B cell (primary cell): ENCODE measurements at regions not wholly inside any gene's neighbourhood (a gene's known extent, or its start where the extent isn't known, plus 50 kb on each side); places are given as distances from the start of the nearest gene placed in this dataset.

Source experiments
- ATAC-seq: fragments of 200-7000 bp; cut with Tn5 transposase; one replicate; pipeline ENCODE4 v1.10.0; 2021; ENCODE audit warnings: low read depth, mild to moderate bottlenecking, moderate number of reproducible peaks, moderate library complexity
- CTCF ChIA-PET: fragments of 350-600 bp; sonication (Branson Sonifier 250); formaldehyde crosslinking; loops from one replicate; lab custom pipeline; 2021; ENCODE audit warnings: antibody characterized with exemption, inconsistent platforms; lab: Charles Lee
- POLR2A ChIA-PET: fragments of 350-600 bp; sonication (Branson Sonifier 250); formaldehyde crosslinking; loops from one replicate; lab custom pipeline; 2021; ENCODE audit warnings: antibody characterized with exemption; lab: Charles Lee
- DNase-seq: peaks from one replicate; pipeline ENCODE4 v3.0.0; 2013
- H2AFZ ChIP-seq: 2 replicates; pipeline ENCODE4 v1.6.1; 2012; ENCODE audit warnings: mild to moderate bottlenecking, low read depth, low read length; ENCODE audit not compliant: insufficient read depth, poor library complexity, severe bottlenecking
- H3K27ac ChIP-seq, 2 donors: 1 replicate in 1 of 2; 2 replicates in 1 of 2; pipeline ENCODE4 v1.5.1; 2012 to 2013; ENCODE audit warnings: low read length in 2 of 2, mild to moderate bottlenecking in 2 of 2, moderate library complexity in 1 of 2
- H3K27me3 ChIP-seq, 4 experiments: fragments of 200-600 bp in 1 of 4; sonication (generic) in 1 of 4; replicated peaks in 1 of 4; 1 replicate in 2 of 4; 2 replicates in 2 of 4; pipeline versions ENCODE4 v1.6.1 to v1.7.0; 2013 to 2016; ENCODE audit warnings: low read length in 3 of 4, mild to moderate bottlenecking in 2 of 4, mixed read lengths in 1 of 4, moderate library complexity in 1 of 4; ENCODE audit not compliant: insufficient read depth in 4 of 4, control insufficient read depth in 3 of 4; ENCODE audit errors: control extremely low read depth in 1 of 4
- H3K36me3 ChIP-seq, 2 experiments: replicated peaks in 1 of 2; 1 replicate in 1 of 2; 2 replicates in 1 of 2; pipeline versions ENCODE4 v1.6.1 to v1.7.1; 2013; ENCODE audit warnings: low read length in 1 of 2; ENCODE audit not compliant: insufficient read depth in 2 of 2, control insufficient read depth in 1 of 2; ENCODE audit errors: control extremely low read depth in 1 of 2, extremely low read depth in 1 of 2
- H3K4me1 ChIP-seq, 2 donors: fragments of 200-600 bp in 1 of 2; sonication (generic) in 1 of 2; 1 replicate in 1 of 2; 2 replicates in 1 of 2; pipeline versions ENCODE4 v1.5.1 to v1.6.1; 2013 to 2017; ENCODE audit warnings: low read length in 2 of 2; ENCODE audit not compliant: control insufficient read depth in 2 of 2, insufficient read depth in 2 of 2
- H3K4me2 ChIP-seq: replicated peaks from 2 replicates; pipeline ENCODE3; 2012; ENCODE audit warnings: mild to moderate bottlenecking, low read depth, low read length; ENCODE audit not compliant: poor library complexity, severe bottlenecking
- H3K4me3 ChIP-seq, 5 experiments: fragments of 200-600 bp in 1 of 5; sonication (generic) in 1 of 5; 1 replicate in 3 of 5; 2 replicates in 2 of 5; pipeline versions ENCODE4 v1.5.1 to v1.7.0; 2011 to 2016; ENCODE audit warnings: low read length in 4 of 5, mild to moderate bottlenecking in 4 of 5, low read depth in 2 of 5, control low read depth in 1 of 5, moderate library complexity in 1 of 5; ENCODE audit not compliant: insufficient read depth in 1 of 5; ENCODE audit errors: control extremely low read depth in 1 of 5, extremely low read depth in 1 of 5
- H3K79me2 ChIP-seq: fragments of 200-600 bp; sonication (generic); one replicate; pipeline ENCODE4 v1.6.0; 2016; ENCODE audit warnings: low read length; ENCODE audit not compliant: control insufficient read depth, insufficient read depth
- H3K9ac ChIP-seq: fragments of 200-600 bp; sonication (generic); 2 replicates; pipeline ENCODE4 v1.6.1; 2017; ENCODE audit warnings: mild to moderate bottlenecking, low read length, moderate library complexity
- H3K9me3 ChIP-seq, 3 donors: one replicate each; pipeline versions ENCODE4 v1.6.1 to v1.7.1; 2013; ENCODE audit warnings: low read length in 2 of 3; ENCODE audit not compliant: control insufficient read depth in 2 of 3, insufficient read depth in 1 of 3; ENCODE audit errors: control extremely low read depth in 1 of 3
- H4K20me1 ChIP-seq: 2 replicates; pipeline ENCODE4 v1.6.0; 2012; ENCODE audit warnings: mild to moderate bottlenecking, low read length; ENCODE audit not compliant: insufficient read depth, control insufficient read depth, poor library complexity, severe bottlenecking
- H3K27ac Mint-ChIP-seq: one replicate; pipeline ENCODE4 v1.8.0; 2021; ENCODE audit warnings: mixed read lengths
- H3K27me3 Mint-ChIP-seq: one replicate; pipeline ENCODE4 v1.8.0; 2021; ENCODE audit warnings: mixed read lengths
- H3K4me1 Mint-ChIP-seq: one replicate; pipeline ENCODE4 v1.8.0; 2021; ENCODE audit warnings: mixed read lengths
- H3K4me3 Mint-ChIP-seq: one replicate; pipeline ENCODE4 v1.8.0; 2021; ENCODE audit warnings: mixed read lengths
- H3K9me3 Mint-ChIP-seq: one replicate; pipeline ENCODE4 v1.8.0; 2022; ENCODE audit warnings: mixed read lengths; ENCODE audit not compliant: insufficient read depth
- CTCF ChIP-seq: fragments of 200-600 bp; IDR thresholded peaks from one replicate; pipeline ENCODE4 v1.8.0; 2022; ENCODE audit warnings: antibody characterized with exemption, mild to moderate bottlenecking
- EZH2 ChIP-seq: IDR thresholded peaks from 2 replicates; pipeline ENCODE4 v1.6.1; 2012; ENCODE audit warnings: borderline replicate concordance, low read depth, mild to moderate bottlenecking, moderate library complexity, low read length; ENCODE audit not compliant: insufficient read depth, poor library complexity, severe bottlenecking
- WGBS: methylation state at CpG from one replicate; pipeline ENCODE4 v1.1.5; 2013; ENCODE audit warnings: missing lambda C conversion rate; ENCODE audit not compliant: insufficient coverage; 5-methylcytosine and 5-hydroxymethylcytosine counted together
- intact Hi-C: fragments of 100-400 bp; cut with micrococcal nuclease; formaldehyde crosslinking; loops from one replicate; pipeline ENCODE4 v1.10.0; 2022

DNA sequence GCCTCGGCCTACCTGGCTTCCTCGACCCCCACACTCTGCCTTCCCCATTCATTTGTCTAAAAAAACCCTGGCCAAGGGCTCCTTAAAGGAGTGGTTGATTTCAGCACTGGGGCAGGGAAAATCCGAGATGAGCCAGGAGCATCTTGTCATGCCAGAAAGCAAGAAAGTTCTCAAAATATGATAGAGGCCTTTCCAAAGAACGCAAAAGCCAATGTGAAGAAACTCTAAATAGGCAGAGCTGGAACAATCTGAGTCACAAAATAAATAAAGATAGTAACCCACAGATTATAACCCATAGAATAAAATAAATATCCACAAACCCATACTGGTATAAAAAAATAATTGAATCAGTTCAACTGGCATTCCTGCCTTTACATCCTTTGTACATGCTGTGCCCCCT is 192.3 kb upstream of the SALL1 start:
- no peaks in the 10 kb centered on the region for H4K20me1 ChIP-seq
- ChIA-PET CTCF (no interaction called here), POLR2A (no interaction called here)
- H3K4me3 ChIP-seq = no peak overlapping the region
- Mint-ChIP-seq H3K27me3 (no peaks in the 10 kb centered on the region), H3K4me1 (no peaks in the 10 kb centered on the region), H3K27ac (no peak overlapping the region), H3K9me3 (no peaks in the 10 kb centered on the region), H3K4me3 (no peak overlapping the region)
- H3K9ac ChIP-seq = no peak overlapping the region
- no peaks in the 10 kb centered on the region for H3K79me2 ChIP-seq
- DNase-seq (no peak), ATAC-seq (no peak)
- H3K4me1 ChIP-seq = no peaks in the 10 kb centered on the region
- H3K36me3 ChIP-seq = no peaks in the 10 kb centered on the region
- no peaks in the 10 kb centered on the region for H3K27me3 ChIP-seq
- H3K4me2 ChIP-seq = no peak overlapping the region
- no peak overlapping the region for H3K27ac ChIP-seq
- intact Hi-C loops = no loop called here
- no peak for TF ChIP-seq CTCF
- TF ChIP-seq EZH2 = no peak
- peaks cover 0 to 6% (median 0%) of the 10 kb centered on the region in 3 donors for H3K9me3 ChIP-seq
- H2AFZ ChIP-seq = no peak overlapping the region
- WGBS = 85% methylated on average over 2 of the region's 4 CpGs

DNA sequence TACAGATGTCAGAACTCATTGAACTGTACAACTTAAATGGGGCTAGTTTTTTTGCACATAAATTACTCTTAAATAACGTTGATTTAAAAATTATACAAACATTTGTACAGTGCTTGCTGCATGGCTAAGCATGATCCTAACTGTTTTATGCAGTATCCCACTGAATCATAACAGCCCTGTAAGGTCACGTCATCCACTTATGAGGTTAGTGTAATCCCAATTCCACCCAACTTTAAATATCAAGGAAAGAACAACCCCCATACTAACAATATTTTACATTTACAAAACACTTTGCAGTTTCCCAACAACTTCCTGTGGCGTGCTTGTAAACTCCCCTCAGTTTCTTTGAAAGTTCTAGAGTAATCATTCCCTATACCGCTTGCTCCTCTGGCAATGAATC is 190.1 kb upstream of the SALL1 start:
- WGBS = 86% methylated on average over 2 of the region's 4 CpGs
- H3K9me3 Mint-ChIP-seq = peaks cover 3% of the 10 kb centered on the region

More for the DNA sequence above, 190.1 kb upstream of the SALL1 start:
- Histone ChIP-seq H3K4me2 (no peak overlapping the region), H3K79me2 (no peaks in the 10 kb centered on the region), H3K9me3 (peaks cover 0 to 9% (median 0%) of the 10 kb centered on the region in 3 donors), H4K20me1 (no peaks in the 10 kb centered on the region), H3K27me3 (no peaks in the 10 kb centered on the region), H3K4me1 (no peaks in the 10 kb centered on the region), H3K9ac (no peak overlapping the region), H3K27ac (no peak overlapping the region), H3K36me3 (no peaks in the 10 kb centered on the region), H2AFZ (no peak overlapping the region), H3K4me3 (no peak overlapping the region)
- ChIA-PET POLR2A (no interaction called here), CTCF (no interaction called here)
- intact Hi-C loops = no loop called here
- TF ChIP-seq CTCF (no peak), EZH2 (no peak)
- DNase-seq = no peak
- no peak for ATAC-seq
- Mint-ChIP-seq H3K4me3 (no peak overlapping the region), H3K4me1 (no peaks in the 10 kb centered on the region), H3K27me3 (no peaks in the 10 kb centered on the region), H3K27ac (no peak overlapping the region)
